B cell (primary cell): ENCODE measurements at regions not wholly inside any gene's neighbourhood (a gene's known extent, or its start where the extent isn't known, plus 50 kb on each side); places are given as distances from the start of the nearest gene placed in this dataset.

Experiments
- ATAC-seq: fragments of 200-7000 bp; cut with Tn5 transposase; one replicate; pipeline ENCODE4 v1.10.0; 2021; ENCODE audit warnings: low read depth, mild to moderate bottlenecking, moderate number of reproducible peaks, moderate library complexity
- CTCF ChIA-PET: fragments of 350-600 bp; sonication (Branson Sonifier 250); formaldehyde crosslinking; loops from one replicate; lab custom pipeline; 2021; ENCODE audit warnings: antibody characterized with exemption, inconsistent platforms; lab: Charles Lee
- POLR2A ChIA-PET: fragments of 350-600 bp; sonication (Branson Sonifier 250); formaldehyde crosslinking; loops from one replicate; lab custom pipeline; 2021; ENCODE audit warnings: antibody characterized with exemption; lab: Charles Lee
- DNase-seq: peaks from one replicate; pipeline ENCODE4 v3.0.0; 2013
- H2AFZ ChIP-seq: 2 replicates; pipeline ENCODE4 v1.6.1; 2012; ENCODE audit warnings: mild to moderate bottlenecking, low read depth, low read length; ENCODE audit not compliant: insufficient read depth, poor library complexity, severe bottlenecking
- H3K27ac ChIP-seq, 2 donors: 1 replicate in 1 of 2; 2 replicates in 1 of 2; pipeline ENCODE4 v1.5.1; 2012 to 2013; ENCODE audit warnings: low read length in 2 of 2, mild to moderate bottlenecking in 2 of 2, moderate library complexity in 1 of 2
- H3K27me3 ChIP-seq, 4 experiments: fragments of 200-600 bp in 1 of 4; sonication (generic) in 1 of 4; replicated peaks in 1 of 4; 1 replicate in 2 of 4; 2 replicates in 2 of 4; pipeline versions ENCODE4 v1.6.1 to v1.7.0; 2013 to 2016; ENCODE audit warnings: low read length in 3 of 4, mild to moderate bottlenecking in 2 of 4, mixed read lengths in 1 of 4, moderate library complexity in 1 of 4; ENCODE audit not compliant: insufficient read depth in 4 of 4, control insufficient read depth in 3 of 4; ENCODE audit errors: control extremely low read depth in 1 of 4
- H3K36me3 ChIP-seq, 2 experiments: replicated peaks in 1 of 2; 1 replicate in 1 of 2; 2 replicates in 1 of 2; pipeline versions ENCODE4 v1.6.1 to v1.7.1; 2013; ENCODE audit warnings: low read length in 1 of 2; ENCODE audit not compliant: insufficient read depth in 2 of 2, control insufficient read depth in 1 of 2; ENCODE audit errors: control extremely low read depth in 1 of 2, extremely low read depth in 1 of 2
- H3K4me1 ChIP-seq, 2 donors: fragments of 200-600 bp in 1 of 2; sonication (generic) in 1 of 2; 1 replicate in 1 of 2; 2 replicates in 1 of 2; pipeline versions ENCODE4 v1.5.1 to v1.6.1; 2013 to 2017; ENCODE audit warnings: low read length in 2 of 2; ENCODE audit not compliant: control insufficient read depth in 2 of 2, insufficient read depth in 2 of 2
- H3K4me2 ChIP-seq: replicated peaks from 2 replicates; pipeline ENCODE3; 2012; ENCODE audit warnings: mild to moderate bottlenecking, low read depth, low read length; ENCODE audit not compliant: poor library complexity, severe bottlenecking
- H3K4me3 ChIP-seq, 5 experiments: fragments of 200-600 bp in 1 of 5; sonication (generic) in 1 of 5; 1 replicate in 3 of 5; 2 replicates in 2 of 5; pipeline versions ENCODE4 v1.5.1 to v1.7.0; 2011 to 2016; ENCODE audit warnings: low read length in 4 of 5, mild to moderate bottlenecking in 4 of 5, low read depth in 2 of 5, control low read depth in 1 of 5, moderate library complexity in 1 of 5; ENCODE audit not compliant: insufficient read depth in 1 of 5; ENCODE audit errors: control extremely low read depth in 1 of 5, extremely low read depth in 1 of 5
- H3K79me2 ChIP-seq: fragments of 200-600 bp; sonication (generic); one replicate; pipeline ENCODE4 v1.6.0; 2016; ENCODE audit warnings: low read length; ENCODE audit not compliant: control insufficient read depth, insufficient read depth
- H3K9ac ChIP-seq: fragments of 200-600 bp; sonication (generic); 2 replicates; pipeline ENCODE4 v1.6.1; 2017; ENCODE audit warnings: mild to moderate bottlenecking, low read length, moderate library complexity
- H3K9me3 ChIP-seq, 3 donors: one replicate each; pipeline versions ENCODE4 v1.6.1 to v1.7.1; 2013; ENCODE audit warnings: low read length in 2 of 3; ENCODE audit not compliant: control insufficient read depth in 2 of 3, insufficient read depth in 1 of 3; ENCODE audit errors: control extremely low read depth in 1 of 3
- H4K20me1 ChIP-seq: 2 replicates; pipeline ENCODE4 v1.6.0; 2012; ENCODE audit warnings: mild to moderate bottlenecking, low read length; ENCODE audit not compliant: insufficient read depth, control insufficient read depth, poor library complexity, severe bottlenecking
- H3K27ac Mint-ChIP-seq: one replicate; pipeline ENCODE4 v1.8.0; 2021; ENCODE audit warnings: mixed read lengths
- H3K27me3 Mint-ChIP-seq: one replicate; pipeline ENCODE4 v1.8.0; 2021; ENCODE audit warnings: mixed read lengths
- H3K4me1 Mint-ChIP-seq: one replicate; pipeline ENCODE4 v1.8.0; 2021; ENCODE audit warnings: mixed read lengths
- H3K4me3 Mint-ChIP-seq: one replicate; pipeline ENCODE4 v1.8.0; 2021; ENCODE audit warnings: mixed read lengths
- H3K9me3 Mint-ChIP-seq: one replicate; pipeline ENCODE4 v1.8.0; 2022; ENCODE audit warnings: mixed read lengths; ENCODE audit not compliant: insufficient read depth
- EZH2 ChIP-seq: IDR thresholded peaks from 2 replicates; pipeline ENCODE4 v1.6.1; 2012; ENCODE audit warnings: borderline replicate concordance, low read depth, mild to moderate bottlenecking, moderate library complexity, low read length; ENCODE audit not compliant: insufficient read depth, poor library complexity, severe bottlenecking
- WGBS: methylation state at CpG from one replicate; pipeline ENCODE4 v1.1.5; 2013; ENCODE audit warnings: missing lambda C conversion rate; ENCODE audit not compliant: insufficient coverage; 5-methylcytosine and 5-hydroxymethylcytosine counted together
- intact Hi-C: fragments of 100-400 bp; cut with micrococcal nuclease; formaldehyde crosslinking; loops from one replicate; pipeline ENCODE4 v1.10.0; 2022
- TF ChIP-seq, protein P1 (sequence below): fragments of 200-600 bp; IDR thresholded peaks from one replicate; pipeline ENCODE4 v1.8.0; 2022; ENCODE audit warnings: antibody characterized with exemption, mild to moderate bottlenecking

DNA sequence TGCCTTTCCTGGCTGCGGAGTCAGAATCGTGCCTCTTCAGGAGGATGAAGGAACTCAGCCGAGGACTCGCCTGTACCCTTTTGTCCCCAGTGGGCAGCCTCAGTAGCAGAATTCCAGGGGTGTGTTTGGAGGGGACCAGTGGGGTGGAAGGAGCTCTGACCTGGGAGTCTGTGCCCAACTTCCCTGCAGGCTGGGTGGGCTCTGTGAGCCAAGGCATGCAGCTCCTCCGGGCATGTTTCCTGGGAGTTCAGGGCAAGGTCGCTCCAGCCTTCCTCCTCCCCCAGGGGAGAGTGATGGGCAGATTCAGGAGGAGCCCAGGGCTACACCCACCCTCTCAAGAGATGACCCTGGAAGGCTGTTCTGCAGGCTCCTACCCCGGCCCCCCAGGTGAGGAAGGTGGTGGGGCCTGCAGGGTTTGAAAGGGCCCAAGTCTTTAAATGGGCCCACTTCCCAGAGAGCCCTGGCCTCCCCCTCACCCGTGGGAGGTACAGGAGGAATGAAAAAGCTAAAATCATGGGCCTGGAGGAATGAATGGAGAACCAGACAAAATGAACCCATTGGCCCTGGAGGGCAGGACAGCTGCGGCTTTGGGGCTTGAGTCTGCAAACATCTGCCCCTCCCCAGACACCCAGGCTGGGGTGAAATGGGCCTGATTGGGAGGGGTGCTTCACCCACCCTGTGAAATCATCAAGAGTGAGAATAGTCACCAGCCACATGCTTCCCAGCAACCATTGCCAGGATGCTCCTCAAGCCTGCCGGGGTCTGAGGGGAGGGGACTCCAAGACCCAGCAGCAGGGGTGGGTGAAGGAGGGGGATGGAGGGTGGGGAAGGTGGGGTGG lies 77.6 kb upstream of the PMEPA1 start:
- H4K20me1 ChIP-seq = no peaks in the 10 kb centered on the region
- 95% methylated on average over 6 of the region's 10 CpGs for WGBS
- TF ChIP-seq EZH2 = no peak
- TF ChIP-seq, protein P1, sequence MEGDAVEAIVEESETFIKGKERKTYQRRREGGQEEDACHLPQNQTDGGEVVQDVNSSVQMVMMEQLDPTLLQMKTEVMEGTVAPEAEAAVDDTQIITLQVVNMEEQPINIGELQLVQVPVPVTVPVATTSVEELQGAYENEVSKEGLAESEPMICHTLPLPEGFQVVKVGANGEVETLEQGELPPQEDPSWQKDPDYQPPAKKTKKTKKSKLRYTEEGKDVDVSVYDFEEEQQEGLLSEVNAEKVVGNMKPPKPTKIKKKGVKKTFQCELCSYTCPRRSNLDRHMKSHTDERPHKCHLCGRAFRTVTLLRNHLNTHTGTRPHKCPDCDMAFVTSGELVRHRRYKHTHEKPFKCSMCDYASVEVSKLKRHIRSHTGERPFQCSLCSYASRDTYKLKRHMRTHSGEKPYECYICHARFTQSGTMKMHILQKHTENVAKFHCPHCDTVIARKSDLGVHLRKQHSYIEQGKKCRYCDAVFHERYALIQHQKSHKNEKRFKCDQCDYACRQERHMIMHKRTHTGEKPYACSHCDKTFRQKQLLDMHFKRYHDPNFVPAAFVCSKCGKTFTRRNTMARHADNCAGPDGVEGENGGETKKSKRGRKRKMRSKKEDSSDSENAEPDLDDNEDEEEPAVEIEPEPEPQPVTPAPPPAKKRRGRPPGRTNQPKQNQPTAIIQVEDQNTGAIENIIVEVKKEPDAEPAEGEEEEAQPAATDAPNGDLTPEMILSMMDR = no peak
- peaks cover 2% of the 10 kb centered on the region for H3K4me1 Mint-ChIP-seq
- intact Hi-C loops = no loop called here
- no peaks in the 10 kb centered on the region for H3K9me3 Mint-ChIP-seq
- peaks cover 3% of the 10 kb centered on the region for H3K27me3 Mint-ChIP-seq
- no peak overlapping the region for H3K27ac ChIP-seq
- no peak overlapping the region for H3K4me3 ChIP-seq
- CTCF ChIA-PET = no interaction called here
- H3K4me2 ChIP-seq = no peak overlapping the region
- no peak overlapping the region for H3K4me3 Mint-ChIP-seq
- no peaks in the 10 kb centered on the region for H3K4me1 ChIP-seq
- no peak overlapping the region for H3K27ac Mint-ChIP-seq
- peaks cover 0 to 10% (median 0%) of the 10 kb centered on the region in 4 experiments for H3K27me3 ChIP-seq
- no peaks in the 10 kb centered on the region for H3K79me2 ChIP-seq
- no peak overlapping the region for H2AFZ ChIP-seq
- DNase-seq (no peak), ATAC-seq (no peak)
- no peaks in the 10 kb centered on the region for H3K36me3 ChIP-seq
- H3K9me3 ChIP-seq = peaks cover 0 to 4% (median 0%) of the 10 kb centered on the region in 3 donors
- H3K9ac ChIP-seq = no peak overlapping the region
- POLR2A ChIA-PET = no interaction called here

DNA sequence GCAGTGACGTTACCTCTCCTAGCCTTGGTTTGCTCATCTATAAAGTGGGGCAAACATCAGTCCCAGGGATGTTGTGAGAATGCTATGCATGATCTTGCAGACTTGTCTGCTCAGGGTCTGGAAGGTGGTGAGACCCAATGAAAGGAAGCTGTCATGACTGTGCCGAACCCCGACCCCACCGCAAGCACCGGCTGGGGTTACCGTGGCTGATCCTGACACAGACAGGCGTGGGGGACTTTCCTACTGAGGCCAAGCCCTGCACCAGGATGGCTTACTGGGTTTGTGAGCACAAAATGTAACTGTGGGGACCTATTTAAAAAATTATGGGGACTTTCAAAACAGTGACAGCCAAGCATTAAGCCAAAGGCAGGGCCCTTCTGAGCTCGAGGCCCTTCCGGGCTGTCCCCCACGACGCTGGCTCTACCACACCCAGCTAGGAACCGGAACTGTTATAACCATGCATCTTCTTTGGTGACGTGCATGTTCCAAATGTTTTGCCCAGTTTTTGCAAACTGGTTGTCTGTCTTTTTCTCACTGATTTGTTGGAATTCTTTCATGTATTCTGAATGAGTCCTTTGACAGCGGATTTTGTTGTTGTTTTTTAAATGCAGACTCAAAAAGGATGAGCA lies 76.6 kb upstream of the PMEPA1 start:
- Histone ChIP-seq H4K20me1 (no peaks in the 10 kb centered on the region), H3K79me2 (no peaks in the 10 kb centered on the region), H3K9me3 (no peaks in the 10 kb centered on the region), H3K4me1 (no peaks in the 10 kb centered on the region), H3K27ac (no peak overlapping the region), H3K4me3 (no peak overlapping the region), H3K36me3 (no peaks in the 10 kb centered on the region), H3K4me2 (no peak overlapping the region), H3K9ac (no peak overlapping the region), H3K27me3 (peaks cover 0 to 11% (median 0%) of the 10 kb centered on the region in 4 experiments), H2AFZ (no peak overlapping the region)
- intact Hi-C loops = no loop called here
- Mint-ChIP-seq H3K27ac (no peak overlapping the region), H3K4me3 (no peak overlapping the region), H3K27me3 (peaks cover 8% of the 10 kb centered on the region), H3K4me1 (no peaks in the 10 kb centered on the region), H3K9me3 (no peaks in the 10 kb centered on the region)
- ATAC-seq (no peak), DNase-seq (no peak)
- ChIA-PET CTCF (no interaction called here), POLR2A (no interaction called here)
- 94% methylated on average over 14 of the region's 14 CpGs for WGBS
- TF ChIP-seq, protein P1 = no peak
- TF ChIP-seq EZH2 = no peak
